ENCODE measurements at regions not wholly inside any gene's neighbourhood (a gene's known extent, or its start where the extent isn't known, plus 50 kb on each side); places are given as distances from the start of the nearest gene placed in this dataset.
"Not testable (repeated sequence)": the region's sequence is repeated elsewhere in the genome, so short reads cannot be mapped to it uniquely, and the experiment has no call there.

DNA sequence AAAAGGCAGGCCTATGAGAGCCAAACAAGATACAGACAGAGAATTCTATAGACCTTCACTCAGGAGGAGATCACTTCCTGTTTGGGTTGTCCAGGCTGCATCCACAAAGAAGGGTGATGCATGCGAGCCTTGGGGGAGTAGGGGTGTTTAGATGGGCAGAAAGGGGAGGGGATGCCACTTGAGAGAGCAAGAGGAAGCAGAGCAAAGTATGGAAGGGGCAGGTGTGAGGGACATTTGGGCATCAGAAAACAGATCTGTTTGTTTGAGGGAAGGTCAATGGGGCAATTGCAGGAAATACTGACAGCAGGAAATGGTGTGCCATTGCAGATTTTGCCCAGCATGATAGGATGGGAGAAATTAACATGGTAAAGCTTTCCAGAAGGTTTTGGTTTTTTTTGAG, 146.4 kb upstream of the FOXN3 start:
- TF ChIP-seq POLR2A (IDR thresholded peaks at IDR 0.05; ENCODE audit: extremely low read depth, insufficient read length) (no peak), CTCF (IDR thresholded peaks at IDR 0.05; ENCODE audit: low read depth, low read length) (no peak), MYC (IDR thresholded peaks at IDR 0.05; ENCODE audit: low read depth, low read length) (no peak), MAX (IDR thresholded peaks at IDR 0.05; ENCODE audit: low read depth, low read length) (no peak)
- no peak overlapping the region for H3K4me3 ChIP-seq (ENCODE audit: low read depth, low read length)
- no peak for DNase-seq (ENCODE audit: low read depth)

DNA sequence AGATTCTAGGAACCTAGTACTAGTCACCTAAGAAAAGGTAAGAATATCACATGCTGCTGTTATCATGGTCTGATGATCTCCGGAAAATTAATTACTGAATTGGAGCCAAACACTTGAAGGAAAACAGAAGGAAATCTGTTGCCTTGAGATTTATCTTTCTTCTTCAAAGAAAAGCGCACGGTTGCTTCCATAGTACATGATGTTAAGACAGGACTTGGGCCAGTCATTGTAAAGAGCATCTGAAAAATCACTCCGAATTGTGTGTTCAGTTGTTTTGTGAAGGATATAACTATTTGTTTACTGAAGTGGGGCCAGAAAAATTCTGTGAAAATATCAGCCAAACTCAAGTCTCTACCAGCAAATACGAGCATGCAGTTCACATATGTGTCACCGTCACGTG, 134.9 kb upstream of the FOXN3 start:
- DNase-seq (ENCODE audit: low read depth): no peak
- no peak overlapping the region for H3K4me3 ChIP-seq (ENCODE audit: low read depth, low read length)
- TF ChIP-seq MYC (IDR thresholded peaks at IDR 0.05; ENCODE audit: low read depth, low read length): no peak
- no peak for TF ChIP-seq POLR2A (IDR thresholded peaks at IDR 0.05; ENCODE audit: extremely low read depth, insufficient read length)
- TF ChIP-seq CTCF (IDR thresholded peaks at IDR 0.05; ENCODE audit: low read depth, low read length): no peak
- TF ChIP-seq MAX (IDR thresholded peaks at IDR 0.05; ENCODE audit: low read depth, low read length): no peak

- no peak for TF ChIP-seq CTCF (IDR thresholded peaks at IDR 0.05; ENCODE audit: low read depth, low read length)
- no peak for TF ChIP-seq POLR2A (IDR thresholded peaks at IDR 0.05; ENCODE audit: extremely low read depth, insufficient read length)
- no peak for TF ChIP-seq MYC (IDR thresholded peaks at IDR 0.05; ENCODE audit: low read depth, low read length)
- TF ChIP-seq MAX (IDR thresholded peaks at IDR 0.05; ENCODE audit: low read depth, low read length): no peak
- no peak for DNase-seq (ENCODE audit: low read depth)
- no peak overlapping the region for H3K4me3 ChIP-seq (ENCODE audit: low read depth, low read length)
These were observed 134.4 kb upstream of the FOXN3 start for GRCh38 chr14:89551432-89551831.

DNA sequence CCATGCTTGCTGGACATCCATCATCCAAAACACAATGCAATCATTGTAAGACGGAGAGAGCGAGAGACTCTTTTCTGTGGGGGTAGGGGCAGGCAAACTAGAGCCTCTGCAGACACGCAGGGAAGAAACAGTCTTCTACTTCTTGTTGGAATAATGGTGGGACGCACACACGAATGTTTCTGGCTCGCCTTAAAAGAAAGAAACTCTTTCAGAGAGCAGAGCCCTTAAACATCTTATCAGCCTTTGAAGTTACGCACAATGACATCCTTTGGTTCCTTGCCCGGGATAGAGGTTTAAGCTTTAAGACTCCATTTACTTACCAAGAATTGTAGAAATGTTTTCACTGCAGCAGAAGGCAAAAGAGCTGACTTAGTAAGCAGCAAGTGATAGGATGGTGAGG, 133.8 kb upstream of the FOXN3 start:
- DNase-seq (ENCODE audit: low read depth): no peak
- H3K4me3 ChIP-seq (ENCODE audit: low read depth, low read length): no peak overlapping the region
- no peak for TF ChIP-seq CTCF (IDR thresholded peaks at IDR 0.05; ENCODE audit: low read depth, low read length)
- no peak for TF ChIP-seq POLR2A (IDR thresholded peaks at IDR 0.05; ENCODE audit: extremely low read depth, insufficient read length)
- no peak for TF ChIP-seq MAX (IDR thresholded peaks at IDR 0.05; ENCODE audit: low read depth, low read length)
- TF ChIP-seq MYC (IDR thresholded peaks at IDR 0.05; ENCODE audit: low read depth, low read length): no peak

DNA sequence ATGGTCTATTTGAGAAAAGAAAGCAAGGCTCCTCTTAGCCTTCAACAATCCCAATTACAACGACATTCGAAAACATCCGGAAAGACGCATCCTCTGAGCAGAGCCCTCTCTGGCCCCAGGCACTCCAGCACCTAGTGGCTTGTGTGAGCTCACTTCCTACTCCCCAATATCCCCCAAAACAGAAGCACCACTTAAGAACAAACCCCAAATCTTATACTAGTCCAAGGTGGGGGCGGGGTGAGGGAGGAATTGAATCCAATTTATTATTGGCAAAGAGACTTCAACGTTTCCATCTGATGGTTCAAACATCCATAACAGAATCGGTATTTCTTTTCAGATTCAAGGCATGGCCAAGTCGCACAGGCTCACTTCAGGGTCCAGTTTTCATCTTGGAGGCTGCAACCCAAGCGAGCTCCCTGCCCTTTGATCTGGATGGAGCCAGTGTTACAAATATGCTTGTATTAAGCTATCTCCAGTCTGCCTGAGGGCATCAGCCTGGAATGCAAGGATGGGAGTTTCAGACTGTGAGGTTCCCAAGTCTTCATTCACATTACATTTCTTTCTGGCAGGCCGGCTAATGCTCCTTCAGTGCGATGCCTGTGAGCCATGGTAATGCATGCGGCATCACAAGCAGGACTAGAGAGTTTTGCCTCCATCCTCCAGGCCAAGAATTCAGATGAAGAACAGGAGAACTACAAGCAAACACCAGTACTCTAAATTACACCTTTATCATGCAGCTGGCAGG, 132.5 kb upstream of the FOXN3 start:
- H3K4me3 ChIP-seq (ENCODE audit: low read depth, low read length): no peak overlapping the region
- TF ChIP-seq CTCF (IDR thresholded peaks at IDR 0.05; ENCODE audit: low read depth, low read length) (no peak), MYC (IDR thresholded peaks at IDR 0.05; ENCODE audit: low read depth, low read length) (no peak), MAX (IDR thresholded peaks at IDR 0.05; ENCODE audit: low read depth, low read length) (no peak), POLR2A (IDR thresholded peaks at IDR 0.05; ENCODE audit: extremely low read depth, insufficient read length) (no peak)
- DNase-seq (ENCODE audit: low read depth): no peak

- not testable (repeated sequence) for DNase-seq (ENCODE audit: low read depth); H3K4me3 ChIP-seq (ENCODE audit: low read depth, low read length)
These were observed 130.0 kb upstream of the FOXN3 start for GRCh38 chr14:89547047-89547446.

Data from NB4 (cell line).